ENCODE measurements at regions not wholly inside any gene's neighbourhood (a gene's known extent, or its start where the extent isn't known, plus 50 kb on each side); places are given as distances from the start of the nearest gene placed in this dataset.

GRCh38 chr5:136810261-136810801, 445.0 kb upstream of the TRPC7 start:
- H4K91ac ChIP-seq (replicated peaks; ENCODE audit: insufficient read length, low read length) = no peak overlapping the region
- no peaks in the 10 kb centered on the region for H3K23me2 ChIP-seq (ENCODE audit: low read depth, low read length)
- ChIA-PET CTCF (ENCODE audit: partially characterized antibody) (interaction anchor here (0.6 to 1.3 kb wide), 5 partner anchors 8 to 656 kb away, joined by 3 read pairs; no protein-coding TSS in a partner anchor), POLR2A (ENCODE audit: partially characterized antibody) (interaction anchor here (0.6 kb wide), 1 partner anchor 297 kb away, joined by 3 read pairs; no protein-coding TSS in a partner anchor)
- no peak overlapping the region for H2BK15ac ChIP-seq (ENCODE audit: low read length)
- H3K4me1 ChIP-seq (replicated peaks in 1 of 4; ENCODE audit: control insufficient read depth in 3 of 4, insufficient read depth in 4 of 4, low read length in 3 of 4) = no peaks in the 10 kb centered on the region
- no peak overlapping the region for H3K4me2 ChIP-seq (ENCODE audit: insufficient read depth in 1 of 2, low read depth in 2 of 2, low read length in 2 of 2)
- no peaks in the 10 kb centered on the region for H3K79me1 ChIP-seq (ENCODE audit: low read depth, low read length)
- H3K27ac ChIP-seq (ENCODE audit: low read depth, low read length) = no peak overlapping the region
- no peak overlapping the region for H3K4me3 ChIP-seq (ENCODE audit: extremely low read depth in 1 of 4, insufficient read depth in 2 of 4, low read depth in 3 of 4, low read length in 4 of 4)
- H2BK12ac ChIP-seq (ENCODE audit: low read depth, low read length) = no peak overlapping the region
- H3K9me3 ChIP-seq (ENCODE audit: insufficient read depth in 2 of 2, low read depth in 1 of 2, low read length in 1 of 2) = no peaks in the 10 kb centered on the region
- 92% methylated on average over 5 of the region's 5 CpGs; no CpG with 5 or more reads in 1 of the 2 experiments for WGBS, 2 experiments (ENCODE audit: extremely low coverage in 1 of 2, insufficient coverage in 1 of 2, insufficient read length in 1 of 2, insufficient replicate concordance in 2 of 2, low coverage in 1 of 2, low lambda C conversion rate in 2 of 2, missing lambda C conversion rate in 1 of 2)
- H3K9ac ChIP-seq (replicated peaks in 1 of 4; ENCODE audit: extremely low read depth in 1 of 4, low read depth in 3 of 4, low read length in 3 of 4) = no peak overlapping the region
- H4K5ac ChIP-seq (ENCODE audit: insufficient read length, low read depth, low read length) = no peak overlapping the region
- no peak for DNase-seq (ENCODE audit: low read depth in 1 of 2, low spot score in 2 of 2)
- no peak overlapping the region for H2BK20ac ChIP-seq (ENCODE audit: low read length)
- H2AK5ac ChIP-seq (ENCODE audit: low read depth, low read length) = no peak overlapping the region
- H2BK120ac ChIP-seq (replicated peaks; ENCODE audit: low read depth, low read length) = no peak overlapping the region
- no peak for FAIRE-seq
- H4K8ac ChIP-seq (ENCODE audit: extremely low read depth, insufficient read depth, low read length) = no peak overlapping the region
- no peaks in the 10 kb centered on the region for H3K27me3 ChIP-seq (replicated peaks in 1 of 4; ENCODE audit: control insufficient read depth in 3 of 4, extremely low read depth in 1 of 4, insufficient read depth in 3 of 4, low read length in 3 of 4)
- no peaks in the 10 kb centered on the region for H3K79me2 ChIP-seq (ENCODE audit: control insufficient read depth in 1 of 2, insufficient read depth in 2 of 2, low read length in 2 of 2)
- H3K18ac ChIP-seq (ENCODE audit: extremely low read depth, low read length) = no peak overlapping the region
- no peaks in the 10 kb centered on the region for H3K36me3 ChIP-seq (ENCODE audit: control insufficient read depth in 2 of 4, insufficient read depth in 4 of 4, low read length in 3 of 4)
- H3K23ac ChIP-seq (ENCODE audit: insufficient read length) = no peak overlapping the region
- no peak overlapping the region for H2AFZ ChIP-seq (ENCODE audit: low read length)
- H3K4ac ChIP-seq (replicated peaks; ENCODE audit: insufficient read length, low read depth, low read length) = no peak overlapping the region
- H2BK5ac ChIP-seq (ENCODE audit: low read depth, low read length) = no peak overlapping the region
- H4K20me1 ChIP-seq (replicated peaks in 1 of 2; ENCODE audit: control insufficient read depth in 1 of 2, insufficient read depth in 2 of 2, low read length in 2 of 2) = no peaks in the 10 kb centered on the region
- no peak overlapping the region for H3K14ac ChIP-seq (ENCODE audit: insufficient read length)
- no peak overlapping the region for H3K56ac ChIP-seq (replicated peaks; ENCODE audit: insufficient read length, low read depth, low read length)
- TF ChIP-seq, protein P1, sequence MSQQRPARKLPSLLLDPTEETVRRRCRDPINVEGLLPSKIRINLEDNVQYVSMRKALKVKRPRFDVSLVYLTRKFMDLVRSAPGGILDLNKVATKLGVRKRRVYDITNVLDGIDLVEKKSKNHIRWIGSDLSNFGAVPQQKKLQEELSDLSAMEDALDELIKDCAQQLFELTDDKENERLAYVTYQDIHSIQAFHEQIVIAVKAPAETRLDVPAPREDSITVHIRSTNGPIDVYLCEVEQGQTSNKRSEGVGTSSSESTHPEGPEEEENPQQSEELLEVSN (IDR thresholded peaks at IDR 0.05) = no peak
- TF ChIP-seq EP300 (IDR thresholded peaks at IDR 0.05; ENCODE audit: borderline replicate concordance in 1 of 2, low read depth in 2 of 2, low read length in 2 of 2) = no peak
- TF ChIP-seq, protein P2, sequence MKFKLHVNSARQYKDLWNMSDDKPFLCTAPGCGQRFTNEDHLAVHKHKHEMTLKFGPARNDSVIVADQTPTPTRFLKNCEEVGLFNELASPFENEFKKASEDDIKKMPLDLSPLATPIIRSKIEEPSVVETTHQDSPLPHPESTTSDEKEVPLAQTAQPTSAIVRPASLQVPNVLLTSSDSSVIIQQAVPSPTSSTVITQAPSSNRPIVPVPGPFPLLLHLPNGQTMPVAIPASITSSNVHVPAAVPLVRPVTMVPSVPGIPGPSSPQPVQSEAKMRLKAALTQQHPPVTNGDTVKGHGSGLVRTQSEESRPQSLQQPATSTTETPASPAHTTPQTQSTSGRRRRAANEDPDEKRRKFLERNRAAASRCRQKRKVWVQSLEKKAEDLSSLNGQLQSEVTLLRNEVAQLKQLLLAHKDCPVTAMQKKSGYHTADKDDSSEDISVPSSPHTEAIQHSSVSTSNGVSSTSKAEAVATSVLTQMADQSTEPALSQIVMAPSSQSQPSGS (IDR thresholded peaks at IDR 0.05; ENCODE audit: low read length) = no peak
- TF ChIP-seq NANOG (IDR thresholded peaks at IDR 0.05; ENCODE audit: insufficient read depth, low read depth, low read length, poor library complexity, severe bottlenecking) = no peak
- TF ChIP-seq CTBP2 (IDR thresholded peaks at IDR 0.05; ENCODE audit: borderline replicate concordance, insufficient read depth, insufficient read length, low read length) = no peak
- TF ChIP-seq RNF2 (IDR thresholded peaks at IDR 0.05; ENCODE audit: borderline replicate concordance, low read depth, low read length, missing control alignments, poor library complexity, severe bottlenecking) = no peak
- TF ChIP-seq ZNF274 (IDR thresholded peaks at IDR 0.05; ENCODE audit: borderline replicate concordance, extremely low read depth, low read length) = no peak
- TF ChIP-seq RFX5 (IDR thresholded peaks at IDR 0.05; ENCODE audit: borderline replicate concordance, low read depth, low read length) = no peak
- TF ChIP-seq RAD21 (IDR thresholded peaks at IDR 0.05 in 1 of 2, conservative IDR thresholded peaks at IDR 0.05 in 1 of 2; ENCODE audit: low read depth in 2 of 2, low read length in 2 of 2) = no peak

Data from H1 (cell line).